B cell (primary cell): ENCODE measurements at regions not wholly inside any gene's neighbourhood (a gene's known extent, or its start where the extent isn't known, plus 50 kb on each side); places are given as distances from the start of the nearest gene placed in this dataset.

ENCODE experiments used
- EZH2 ChIP-seq: IDR thresholded peaks from 2 replicates; pipeline ENCODE4 v1.6.1; 2012; ENCODE audit warnings: borderline replicate concordance, low read depth, mild to moderate bottlenecking, moderate library complexity, low read length; ENCODE audit not compliant: insufficient read depth, poor library complexity, severe bottlenecking
- TF ChIP-seq, protein P1 (sequence below): fragments of 200-600 bp; IDR thresholded peaks from one replicate; pipeline ENCODE4 v1.8.0; 2022; ENCODE audit warnings: antibody characterized with exemption, mild to moderate bottlenecking

DNA sequence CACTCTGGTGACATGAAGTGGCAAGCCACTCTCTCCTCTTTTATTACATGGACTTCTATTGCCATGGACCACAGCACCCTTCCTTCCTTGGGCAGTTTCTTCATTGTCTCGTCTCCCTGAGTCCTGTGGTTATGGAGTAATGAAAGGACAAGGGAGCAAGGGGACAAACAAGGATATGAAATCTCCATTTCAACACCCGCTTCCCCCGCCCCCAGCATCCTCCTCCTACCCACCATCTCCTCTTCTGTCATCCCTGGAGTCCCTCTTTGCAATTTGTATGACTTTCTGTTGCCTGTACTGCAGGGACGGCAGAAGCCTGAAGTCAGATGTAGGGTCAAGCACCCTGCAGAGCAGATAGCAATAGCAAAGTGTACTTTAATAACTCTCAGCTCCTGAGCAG, 300.7 kb upstream of the CLINT1 start:
- TF ChIP-seq, protein P1, sequence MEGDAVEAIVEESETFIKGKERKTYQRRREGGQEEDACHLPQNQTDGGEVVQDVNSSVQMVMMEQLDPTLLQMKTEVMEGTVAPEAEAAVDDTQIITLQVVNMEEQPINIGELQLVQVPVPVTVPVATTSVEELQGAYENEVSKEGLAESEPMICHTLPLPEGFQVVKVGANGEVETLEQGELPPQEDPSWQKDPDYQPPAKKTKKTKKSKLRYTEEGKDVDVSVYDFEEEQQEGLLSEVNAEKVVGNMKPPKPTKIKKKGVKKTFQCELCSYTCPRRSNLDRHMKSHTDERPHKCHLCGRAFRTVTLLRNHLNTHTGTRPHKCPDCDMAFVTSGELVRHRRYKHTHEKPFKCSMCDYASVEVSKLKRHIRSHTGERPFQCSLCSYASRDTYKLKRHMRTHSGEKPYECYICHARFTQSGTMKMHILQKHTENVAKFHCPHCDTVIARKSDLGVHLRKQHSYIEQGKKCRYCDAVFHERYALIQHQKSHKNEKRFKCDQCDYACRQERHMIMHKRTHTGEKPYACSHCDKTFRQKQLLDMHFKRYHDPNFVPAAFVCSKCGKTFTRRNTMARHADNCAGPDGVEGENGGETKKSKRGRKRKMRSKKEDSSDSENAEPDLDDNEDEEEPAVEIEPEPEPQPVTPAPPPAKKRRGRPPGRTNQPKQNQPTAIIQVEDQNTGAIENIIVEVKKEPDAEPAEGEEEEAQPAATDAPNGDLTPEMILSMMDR = no peak
- TF ChIP-seq EZH2 = no peak
